HG03066 (cell line): ENCODE measurements at regions not wholly inside any gene's neighbourhood (a gene's known extent, or its start where the extent isn't known, plus 50 kb on each side); places are given as distances from the start of the nearest gene placed in this dataset.

Experiments
- ATAC-seq: cut with Tn5 transposase; IDR thresholded peaks from one replicate; pipeline ENCODE4 v1.9.1; 2021; ENCODE audit warnings: low read depth; ENCODE audit not compliant: unreplicated experiment

DNA sequence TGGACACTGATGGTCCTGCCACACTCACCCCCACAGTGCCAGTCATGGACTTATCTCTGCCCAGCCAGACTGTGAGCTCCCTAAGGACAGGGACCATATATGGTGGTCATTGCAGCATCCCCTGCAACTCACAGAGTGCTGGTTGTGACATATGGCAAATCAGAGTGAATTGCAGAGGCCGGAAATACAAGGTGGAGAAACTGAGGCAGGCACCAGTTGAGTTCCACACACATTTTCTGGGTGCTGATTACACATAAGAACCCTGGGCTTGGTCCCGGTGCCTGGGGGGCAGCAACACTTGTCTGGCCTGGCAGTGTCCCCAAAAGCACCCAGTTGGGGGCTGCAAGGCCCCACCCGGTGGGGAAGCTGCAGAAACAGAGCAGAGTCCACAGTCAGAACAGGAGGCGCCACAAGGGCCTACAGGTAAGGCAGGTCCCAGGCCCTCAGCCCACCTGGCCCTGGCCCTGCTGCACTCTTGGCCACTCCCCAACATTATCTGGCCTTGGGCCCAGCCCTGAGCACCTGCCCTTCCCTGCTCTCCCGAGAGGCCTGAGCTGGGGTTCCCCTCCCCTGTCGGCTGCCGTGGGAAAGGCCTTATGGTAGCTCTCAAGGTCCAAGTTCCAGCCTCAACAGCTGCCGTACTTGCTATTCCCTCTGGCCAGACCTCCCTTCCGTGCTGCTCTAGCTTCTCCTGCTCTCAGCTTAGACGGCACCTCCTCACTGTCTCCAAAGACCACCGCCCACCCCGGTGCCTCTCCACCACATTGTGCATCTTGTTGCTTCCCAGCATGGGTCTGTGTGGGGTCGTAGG lies 140.8 kb upstream of the PTPN1 start:
- no peak for ATAC-seq

DNA sequence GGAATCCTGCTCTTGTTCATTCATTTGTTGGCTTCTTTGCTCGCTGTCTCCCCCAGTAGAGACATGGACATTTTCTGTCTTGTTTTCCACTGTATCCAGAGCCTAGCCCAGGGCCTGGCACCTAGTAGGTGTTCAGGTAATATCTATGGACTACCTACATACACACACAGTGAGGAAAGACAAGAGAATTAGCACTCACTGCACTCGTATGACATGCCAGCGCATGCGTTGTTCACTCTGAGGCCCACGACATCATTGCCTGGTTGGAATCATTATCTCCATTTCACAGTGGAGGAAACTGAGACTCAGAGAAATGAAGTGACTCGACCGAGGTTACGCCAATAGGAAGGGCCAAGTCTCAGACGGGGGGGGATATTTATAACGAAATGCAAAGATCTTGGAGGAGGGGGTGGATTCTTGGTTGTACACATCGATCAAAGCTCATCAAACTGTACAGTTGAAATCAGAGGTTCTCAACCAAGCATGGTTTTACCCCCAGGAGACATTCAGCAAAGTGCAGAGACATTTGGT lies 140.1 kb upstream of the PTPN1 start:
- ATAC-seq = no peak

DNA sequence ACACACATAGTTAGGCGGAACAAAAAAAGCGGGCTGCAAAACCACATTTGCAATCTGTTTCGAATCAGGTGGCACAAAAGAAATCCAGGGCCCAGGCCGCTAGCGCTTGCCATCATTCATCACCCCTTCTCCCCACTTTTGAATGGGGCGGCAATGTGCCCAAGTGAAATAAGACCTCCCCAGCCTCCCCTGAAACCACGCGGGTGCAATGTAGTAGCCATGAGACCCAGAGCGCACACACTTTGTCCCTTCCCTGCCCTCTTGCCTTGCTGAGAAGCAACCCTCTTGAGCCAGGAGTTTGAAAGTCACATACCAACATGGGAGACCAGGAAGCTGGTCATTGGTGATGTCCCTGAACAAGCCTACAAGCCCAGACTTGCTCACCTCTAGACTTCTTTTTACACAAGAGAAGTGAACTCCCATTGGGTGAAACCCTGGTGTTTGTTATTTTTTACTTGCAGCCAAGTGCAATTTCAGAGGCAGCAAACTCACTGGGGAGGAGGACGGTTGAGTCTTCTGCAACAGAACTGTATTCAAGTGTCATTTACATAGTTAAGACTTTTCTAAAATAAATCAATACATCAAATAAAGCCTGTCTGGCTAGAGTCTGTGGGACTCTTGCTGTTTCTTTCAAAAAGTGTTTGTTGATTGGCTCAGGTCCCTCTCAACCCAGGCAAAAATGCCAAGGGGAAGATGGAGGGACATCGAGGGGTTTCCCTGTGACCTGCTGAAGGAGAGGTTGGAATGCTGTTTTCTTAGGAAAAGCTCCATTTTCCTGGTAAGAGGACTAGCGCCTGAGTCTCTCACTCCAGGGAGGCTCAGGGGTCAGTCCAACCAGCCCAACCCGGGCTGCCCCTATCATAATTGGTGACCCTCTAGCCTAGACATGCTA lies 138.1 kb upstream of the PTPN1 start:
- ATAC-seq = no peak

DNA sequence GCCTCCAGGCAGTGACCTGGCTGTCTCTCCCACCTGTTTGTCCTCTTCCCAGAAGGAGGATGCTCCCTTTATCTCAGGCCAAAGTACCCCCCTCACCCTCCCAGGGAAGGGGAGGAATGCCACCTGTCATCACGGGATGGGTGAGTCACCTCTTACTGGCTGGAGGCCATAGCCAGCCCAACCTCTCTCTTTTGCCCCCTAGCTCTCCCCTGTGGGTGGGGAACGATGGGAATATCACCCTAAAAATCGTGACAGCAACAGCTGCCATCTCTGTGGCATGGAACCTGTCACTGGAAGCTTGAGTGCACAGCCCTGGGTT lies 137.5 kb upstream of the PTPN1 start:
- ATAC-seq = no peak

DNA sequence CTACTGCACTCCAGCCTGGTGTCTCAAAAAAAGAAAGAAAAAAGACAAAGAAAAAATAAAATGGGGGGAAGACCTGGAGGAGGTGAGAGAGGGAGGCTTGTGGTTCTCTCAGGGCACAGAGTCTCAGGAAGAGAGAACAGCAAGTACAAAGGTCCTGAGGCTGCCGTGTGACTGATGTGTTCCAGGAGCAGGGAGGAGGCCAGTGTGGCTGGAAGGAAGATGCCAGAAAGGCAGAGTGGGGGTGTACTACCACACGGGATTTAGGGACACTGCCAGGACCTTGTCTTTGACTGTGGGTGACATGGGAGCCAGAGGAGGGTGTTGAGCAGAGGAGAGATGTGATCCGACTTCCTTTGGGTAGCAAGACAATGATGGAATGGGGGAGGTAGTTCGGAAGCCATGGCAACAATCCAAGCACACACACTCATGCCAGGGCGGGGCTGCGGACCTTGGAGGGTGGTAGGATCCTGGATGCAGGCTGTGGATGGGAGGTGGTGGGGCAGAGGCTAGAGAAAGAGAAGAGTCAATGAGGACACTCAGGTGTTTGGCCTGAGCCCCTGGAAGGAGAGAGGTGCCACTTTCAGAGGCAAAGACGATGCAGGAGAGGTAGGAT lies 136.4 kb upstream of the PTPN1 start:
- ATAC-seq = no peak

DNA sequence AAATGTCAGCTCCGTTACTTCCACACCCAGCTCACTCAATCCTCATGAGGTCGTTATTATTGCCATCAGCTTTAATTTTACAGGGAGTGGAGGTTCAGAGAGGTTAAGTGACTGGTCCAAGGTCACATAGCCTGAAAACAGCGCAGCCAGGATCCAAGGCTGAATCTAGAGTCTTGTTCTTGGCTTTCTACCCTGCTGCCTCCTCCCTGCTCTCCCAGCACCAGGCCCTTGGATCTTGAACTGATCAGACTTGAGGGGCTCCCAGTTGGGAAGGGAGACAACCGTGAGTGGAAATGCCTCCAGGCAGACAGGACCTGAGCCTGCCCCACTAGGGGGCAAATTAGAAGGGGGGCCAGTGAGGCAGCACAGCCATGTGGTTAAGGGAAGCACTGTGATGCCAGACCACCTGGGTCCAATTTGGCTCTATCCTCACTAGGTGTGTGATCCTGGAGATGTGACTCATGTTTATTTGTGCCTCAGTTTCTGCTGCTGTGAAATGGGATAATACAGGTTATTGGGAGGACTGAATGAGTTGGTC lies 135.6 kb upstream of the PTPN1 start:
- no peak for ATAC-seq

DNA sequence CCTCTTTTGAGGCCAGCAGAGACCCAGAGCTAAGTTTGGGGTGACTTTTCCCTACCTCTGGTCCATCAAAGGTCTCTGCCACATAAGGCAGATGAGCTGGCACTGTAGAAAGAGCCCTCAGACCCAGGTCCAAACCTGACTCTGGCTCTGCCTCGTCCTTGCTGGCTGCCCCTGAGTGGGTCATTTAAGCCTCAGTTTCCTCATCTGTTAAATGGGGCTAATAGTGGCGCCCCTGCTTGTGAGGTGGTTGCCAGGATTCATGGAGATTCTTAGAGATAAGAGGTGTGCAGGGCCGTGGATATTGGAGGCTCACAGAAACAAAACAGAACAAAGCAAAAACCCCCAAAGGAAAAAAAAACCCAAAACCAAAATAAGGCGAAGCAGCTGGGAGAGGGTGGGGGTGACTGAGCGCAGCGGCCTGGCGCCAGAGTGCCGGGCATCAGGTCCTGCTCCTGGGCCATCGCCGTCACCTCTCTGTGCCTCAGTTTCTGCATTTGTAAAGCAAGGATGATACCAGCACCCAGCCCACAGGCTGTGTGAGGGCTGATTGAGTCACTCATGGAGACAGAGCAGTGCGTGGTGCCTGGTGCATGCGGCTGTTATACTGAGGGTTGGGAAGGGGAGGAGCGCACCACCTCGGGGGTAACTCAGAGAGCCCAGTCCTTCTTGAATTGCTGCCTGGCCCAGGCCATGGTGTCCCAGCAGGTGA lies 133.8 kb upstream of the PTPN1 start:
- ATAC-seq = no peak

DNA sequence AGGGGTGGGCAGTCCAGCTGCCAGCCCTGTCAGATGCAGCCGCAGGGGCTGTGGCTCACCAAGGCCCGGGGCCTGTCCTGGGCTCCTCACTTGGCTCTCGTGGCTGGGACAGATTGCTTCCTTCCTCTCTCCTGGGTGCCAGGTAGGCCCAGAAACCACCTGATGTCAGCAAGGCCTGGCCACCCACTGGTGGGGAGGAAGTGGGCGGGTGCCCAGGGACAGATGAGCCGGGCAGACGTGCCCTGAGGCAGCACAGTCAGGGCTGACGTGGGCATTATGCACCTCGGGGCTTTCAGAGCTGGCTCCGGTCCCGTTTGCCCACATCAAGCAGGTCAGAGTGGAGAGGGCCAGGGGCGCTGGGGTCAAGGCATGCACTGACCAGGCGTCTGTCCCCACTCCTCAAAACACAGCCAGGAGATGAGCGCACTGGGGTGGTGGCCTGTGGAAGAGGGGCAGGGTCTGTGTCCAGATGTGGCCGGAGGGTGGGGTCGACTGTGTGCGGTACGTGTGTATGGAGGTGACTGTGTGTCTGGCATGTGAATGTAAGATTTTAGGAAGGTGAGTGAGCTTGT lies 133.2 kb upstream of the PTPN1 start:
- no peak for ATAC-seq

DNA sequence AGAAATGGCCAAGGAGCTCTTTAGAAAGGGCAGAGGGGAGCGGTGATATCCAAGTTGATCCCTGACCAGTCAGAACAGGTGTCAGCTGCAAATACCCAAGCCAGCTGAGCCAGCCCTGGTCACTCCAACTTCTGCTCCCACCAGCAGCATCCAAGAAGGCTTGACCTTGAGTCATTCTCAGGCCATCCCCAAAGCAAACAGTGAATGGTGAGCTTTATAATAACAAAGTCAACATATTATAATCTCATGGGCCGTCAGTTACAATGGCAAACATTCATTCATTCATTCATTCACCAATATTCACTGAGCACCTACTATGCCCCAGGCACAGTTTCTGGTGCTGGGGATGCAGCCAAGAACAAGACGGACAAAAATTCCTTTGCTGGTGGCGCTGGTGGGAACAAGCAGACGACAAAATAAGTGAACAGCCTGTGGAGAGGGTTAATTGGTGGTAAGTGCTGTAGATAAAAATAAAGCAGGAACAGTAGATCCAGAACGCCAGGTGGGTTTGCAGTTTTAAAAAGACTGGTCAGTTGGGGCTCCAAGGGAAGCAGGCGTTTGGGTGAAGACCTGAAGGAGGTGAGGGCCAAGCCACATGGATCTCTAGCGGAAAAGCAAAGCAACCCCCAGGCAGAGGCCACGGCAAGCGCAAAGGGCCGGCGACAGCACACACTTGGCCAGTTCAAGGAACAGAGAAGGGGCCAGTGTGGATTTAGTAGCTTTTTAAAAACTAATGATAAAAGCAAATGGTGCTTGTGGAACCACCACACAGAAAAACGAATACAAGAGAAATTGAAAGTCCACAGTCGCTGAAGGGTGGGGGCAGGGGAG lies 131.8 kb upstream of the PTPN1 start:
- no peak for ATAC-seq

DNA sequence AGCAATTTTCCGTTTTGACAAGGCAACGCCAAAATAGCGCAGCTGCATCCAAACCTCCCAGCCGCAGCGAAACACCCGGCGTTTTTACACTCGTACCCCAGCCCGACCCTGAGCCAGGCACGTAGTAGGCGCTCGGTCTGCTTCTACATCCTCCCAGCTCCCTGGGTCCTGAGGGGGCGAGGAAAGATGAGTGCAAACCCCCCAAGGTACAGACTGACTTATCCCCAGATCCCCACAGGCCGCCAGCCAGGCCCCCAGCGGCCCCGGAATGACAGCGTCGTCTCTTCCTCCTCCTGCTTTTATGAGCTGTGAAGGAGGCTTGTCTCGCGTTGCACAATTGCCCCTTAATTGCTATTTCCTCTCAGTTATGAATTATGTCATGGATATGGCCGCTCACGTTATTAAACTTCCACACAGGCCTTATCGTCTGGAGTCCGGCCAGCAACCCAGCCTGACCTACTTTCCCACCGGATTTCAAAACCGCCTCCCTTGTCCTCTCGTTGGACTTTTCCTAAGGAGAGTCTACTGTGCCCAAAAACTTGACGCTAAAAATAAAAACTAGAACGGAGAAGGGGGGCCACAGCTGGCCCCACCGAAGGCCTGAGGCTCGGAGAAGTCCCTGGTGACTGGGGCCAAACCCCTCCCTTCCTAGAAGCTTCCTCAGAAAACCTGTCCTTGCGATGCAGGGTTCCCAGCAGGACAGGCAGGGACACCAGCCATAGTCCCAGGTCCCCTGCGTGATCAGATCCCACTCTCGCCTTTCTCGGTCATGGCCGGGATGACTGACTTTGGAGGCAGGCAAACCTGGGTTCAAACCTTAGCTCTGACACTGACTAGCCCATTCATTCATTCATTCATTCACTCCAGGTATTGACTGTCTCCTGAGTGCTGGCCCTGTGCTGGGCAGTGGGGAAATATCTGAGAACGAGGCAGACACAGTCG lies 130.9 kb upstream of the PTPN1 start:
- ATAC-seq = no peak

DNA sequence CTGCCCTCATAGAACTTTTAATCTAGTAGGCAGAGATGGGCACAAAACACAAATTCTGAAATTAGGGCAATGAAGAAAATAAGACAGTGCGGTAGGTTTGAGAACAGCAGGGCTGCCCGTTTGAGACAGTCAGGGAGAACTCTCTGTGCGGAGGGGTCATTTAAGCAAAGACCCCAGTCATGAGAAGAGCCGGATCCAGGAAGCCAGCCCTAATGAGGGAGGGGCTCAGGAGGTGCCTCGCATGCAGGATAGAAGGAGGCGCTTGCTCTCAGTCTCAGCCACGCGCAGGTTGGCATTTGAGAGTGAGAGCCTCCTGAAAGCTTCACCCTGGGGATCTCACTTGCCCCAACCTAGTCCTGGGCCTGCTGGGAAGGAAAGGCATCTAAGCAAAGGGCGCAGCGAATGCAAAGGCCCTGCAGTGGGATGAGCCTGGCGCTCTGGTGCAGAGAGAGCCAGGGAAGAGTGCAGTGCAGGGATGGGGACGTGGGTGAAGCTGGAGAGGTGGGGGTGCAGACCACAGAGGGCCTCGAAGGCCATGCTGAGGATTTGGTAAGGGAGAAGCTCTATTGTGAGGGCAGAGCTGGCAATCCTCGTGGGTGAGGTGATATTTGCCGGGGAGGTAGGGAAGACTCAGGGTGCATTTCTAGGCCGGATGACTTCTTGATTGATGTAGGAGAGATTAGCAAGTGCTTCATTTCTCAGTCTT lies 130.0 kb upstream of the PTPN1 start:
- no peak for ATAC-seq

DNA sequence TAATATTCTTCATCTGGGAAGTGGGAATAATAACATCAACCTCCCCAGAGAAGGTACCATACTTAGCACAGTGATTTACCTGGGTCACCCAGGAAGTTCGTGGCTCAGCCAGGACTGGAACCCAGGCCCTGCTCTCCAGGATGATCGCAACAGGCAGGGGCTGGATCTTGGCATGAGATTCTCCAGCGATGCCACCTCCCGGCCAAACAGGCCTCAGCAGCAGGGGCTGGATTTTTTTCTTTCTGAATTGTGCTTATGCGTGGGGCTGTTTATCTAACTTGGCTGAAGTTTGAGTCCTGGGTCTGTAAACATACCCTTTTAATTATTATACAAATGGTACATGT lies 129.5 kb upstream of the PTPN1 start:
- ATAC-seq = no peak

DNA sequence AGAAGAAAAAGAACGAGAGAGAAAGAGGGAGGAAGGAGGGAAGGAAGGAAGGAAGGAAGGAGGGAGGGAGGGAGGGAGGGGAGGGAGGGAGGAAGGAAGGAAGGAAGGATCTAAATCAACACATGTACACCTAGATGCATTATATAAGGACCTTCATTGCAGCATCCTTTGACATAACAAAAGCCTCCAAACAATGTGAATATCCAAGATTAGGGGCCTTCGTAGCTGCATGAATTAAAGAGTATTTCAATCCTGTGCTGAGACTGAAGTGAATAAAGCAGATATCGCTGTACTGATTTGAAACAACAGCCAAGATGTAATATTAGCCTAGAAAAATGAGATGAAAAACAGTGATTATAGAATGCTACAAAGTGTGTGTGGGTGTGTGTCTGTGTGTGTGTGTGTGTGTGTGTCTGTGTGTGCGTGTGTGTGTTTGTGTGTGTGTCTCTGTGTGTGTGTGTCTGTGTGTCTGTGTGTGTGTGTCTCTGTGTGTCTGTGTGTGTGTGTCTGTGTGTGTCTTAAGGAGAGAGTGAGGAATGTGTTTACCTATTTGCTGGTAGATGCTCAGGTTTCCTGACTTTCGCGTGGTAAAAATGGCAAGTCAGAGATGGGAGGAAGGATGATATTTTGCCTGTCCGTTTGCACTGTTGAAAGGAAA lies 129.0 kb upstream of the PTPN1 start:
- ATAC-seq = no peak

DNA sequence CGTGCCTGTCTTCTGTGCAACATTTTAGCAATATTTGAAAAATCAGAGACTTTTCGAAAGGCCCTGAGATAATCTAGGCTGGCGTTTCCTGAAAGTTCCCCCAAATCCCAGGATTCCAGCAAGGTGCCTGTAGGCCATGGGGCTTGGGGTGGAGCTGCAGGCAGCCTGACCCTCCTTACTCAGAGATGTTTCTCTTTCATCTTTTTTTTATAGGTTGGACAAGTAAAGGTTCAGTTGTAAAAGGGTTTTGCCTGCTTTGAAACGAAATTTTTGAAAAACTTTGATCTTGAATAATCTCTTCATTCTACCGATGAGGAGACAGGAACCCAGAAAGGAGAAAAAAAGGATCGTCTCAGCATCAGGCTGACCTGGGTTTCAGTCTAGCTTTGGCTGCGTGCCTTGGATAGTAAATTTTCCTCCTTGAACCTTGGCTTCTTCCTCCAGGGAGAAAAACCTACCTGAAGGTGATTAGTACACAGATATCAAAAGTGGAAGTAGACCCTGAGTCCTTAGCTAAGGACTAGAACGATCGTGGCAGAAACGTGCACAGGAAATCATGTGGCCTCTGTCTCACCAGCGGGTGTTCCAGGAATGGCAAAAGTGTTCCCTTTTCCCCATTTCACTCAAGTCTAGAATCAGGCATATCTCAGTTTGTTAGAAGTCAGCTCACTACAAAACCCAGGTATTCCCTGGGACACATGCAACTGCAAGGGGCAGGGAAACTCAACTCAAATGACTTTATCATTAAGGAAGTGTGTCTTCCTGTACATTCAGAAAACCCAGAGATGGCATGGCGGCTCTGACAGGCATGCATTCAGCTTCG lies 128.2 kb upstream of the PTPN1 start:
- ATAC-seq = no peak

DNA sequence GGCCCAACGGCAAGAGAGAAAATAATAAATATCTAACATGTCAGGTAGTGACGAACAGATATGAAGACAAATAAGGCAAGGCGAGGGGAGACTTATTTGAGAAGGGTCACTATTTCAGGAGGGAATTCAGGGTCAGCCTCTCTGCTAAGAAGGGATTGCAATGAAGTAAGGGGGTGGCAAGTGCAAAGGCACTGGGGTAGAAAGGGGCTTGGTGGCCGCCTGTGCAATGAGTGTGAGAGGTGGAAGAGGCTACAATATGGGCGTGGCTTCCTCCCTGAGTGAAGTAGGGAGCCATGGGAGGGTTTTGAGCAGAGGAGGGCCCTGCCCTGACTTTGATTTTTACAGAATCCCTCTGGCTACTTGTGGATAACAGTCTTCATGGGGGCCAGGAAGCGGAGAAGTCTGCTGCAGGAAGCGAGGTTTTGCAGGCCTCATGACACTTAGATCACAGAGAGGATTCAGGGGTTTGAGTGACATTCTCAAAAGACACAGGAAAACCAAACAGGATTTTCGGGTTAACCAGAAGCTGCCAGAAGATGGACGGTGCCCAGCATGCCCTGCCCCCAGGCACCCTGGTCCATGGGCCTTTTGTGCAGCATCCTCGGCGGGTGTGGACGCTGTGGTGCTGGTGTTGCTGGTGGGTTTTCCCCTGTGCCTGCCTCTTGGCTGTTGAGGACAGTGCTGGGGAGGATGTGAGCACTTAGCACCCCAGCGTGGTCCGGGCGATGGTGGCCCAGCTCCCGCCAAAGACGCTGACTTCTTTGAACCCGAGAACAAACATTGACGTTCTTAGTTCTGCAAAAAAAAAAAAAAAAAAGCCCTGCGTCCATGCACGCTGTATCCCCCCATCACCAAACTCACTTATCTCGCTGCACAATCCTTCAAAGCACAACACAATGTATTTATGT lies 124.2 kb upstream of the PTPN1 start:
- no peak for ATAC-seq
